ENCODE measurements at regions not wholly inside any gene's neighbourhood (a gene's known extent, or its start where the extent isn't known, plus 50 kb on each side); places are given as distances from the start of the nearest gene placed in this dataset.
A peak's percentile ranks its signal among the peaks of the same experiment; 100 is the strongest.

DNA sequence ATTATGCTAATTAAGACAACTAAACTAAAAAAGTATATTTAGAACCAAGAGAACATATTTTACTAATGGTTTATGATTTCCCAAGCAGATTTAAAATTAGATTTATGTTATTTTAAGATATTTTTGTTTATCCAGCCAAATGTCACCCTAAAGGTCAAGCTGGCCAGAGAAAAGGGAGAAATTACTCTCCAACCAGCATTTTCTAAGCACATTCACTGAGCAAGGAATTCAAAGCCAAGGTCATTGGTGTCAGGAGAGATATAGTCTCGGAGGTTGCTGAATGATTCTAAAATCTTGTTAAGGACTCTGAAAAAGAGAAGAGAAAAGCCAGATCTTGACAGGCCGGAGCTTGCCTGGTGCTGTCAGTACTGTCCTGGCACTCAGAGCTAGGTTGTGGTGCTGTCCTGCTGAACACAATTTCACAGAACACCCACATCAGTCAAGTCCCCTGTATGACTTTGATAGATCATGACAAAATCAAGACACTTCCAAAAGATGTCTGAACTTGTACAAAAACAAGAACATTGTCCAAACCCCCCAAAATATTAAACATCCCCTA lies 222.3 kb upstream of the SMLR1 start:
- no peaks in the 10 kb centered on the region for H3K27me3 ChIP-seq (ENCODE audit: control insufficient read depth, insufficient read depth, low read length)
- no peak overlapping the region for H3K27ac ChIP-seq (ENCODE audit: insufficient read depth, low read length)
- H3K4me3 ChIP-seq (replicated peaks in 1 of 4; ENCODE audit: control extremely low read depth in 1 of 4, insufficient read depth in 1 of 4, low read depth in 3 of 4, low read length in 4 of 4) = no peak overlapping the region
- no peak for DNase-seq (ENCODE audit: low read depth in 2 of 2)
- H3K36me3 ChIP-seq (ENCODE audit: control insufficient read depth, insufficient read depth, low read length) = no peaks in the 10 kb centered on the region
- TF ChIP-seq CTCF (conservative IDR thresholded peaks at IDR 0.05 in 1 of 2, IDR thresholded peaks at IDR 0.05 in 1 of 2; ENCODE audit: low read depth in 1 of 2, low read length in 2 of 2) (no peak), EZH2 (IDR thresholded peaks at IDR 0.05; ENCODE audit: low read length, missing control alignments) (no peak)
- no peaks in the 10 kb centered on the region for H3K79me2 ChIP-seq (ENCODE audit: control insufficient read depth, insufficient read depth, low read length)
- H3K4me2 ChIP-seq (ENCODE audit: extremely low read depth, insufficient read depth, low read length) = no peak overlapping the region
- H3K9me3 ChIP-seq (ENCODE audit: control insufficient read depth, insufficient read depth, low read depth, low read length) = no peaks in the 10 kb centered on the region
- H4K20me1 ChIP-seq (ENCODE audit: control insufficient read depth, extremely low read depth, insufficient read depth, low read length) = no peaks in the 10 kb centered on the region
- no peak overlapping the region for H2AFZ ChIP-seq (ENCODE audit: low read length)
- H3K9ac ChIP-seq (ENCODE audit: insufficient read depth, low read length) = no peak overlapping the region
- peaks cover 11% of the 10 kb centered on the region for H3K4me1 ChIP-seq (ENCODE audit: control insufficient read depth, extremely low read depth, insufficient read depth, low read length)

DNA sequence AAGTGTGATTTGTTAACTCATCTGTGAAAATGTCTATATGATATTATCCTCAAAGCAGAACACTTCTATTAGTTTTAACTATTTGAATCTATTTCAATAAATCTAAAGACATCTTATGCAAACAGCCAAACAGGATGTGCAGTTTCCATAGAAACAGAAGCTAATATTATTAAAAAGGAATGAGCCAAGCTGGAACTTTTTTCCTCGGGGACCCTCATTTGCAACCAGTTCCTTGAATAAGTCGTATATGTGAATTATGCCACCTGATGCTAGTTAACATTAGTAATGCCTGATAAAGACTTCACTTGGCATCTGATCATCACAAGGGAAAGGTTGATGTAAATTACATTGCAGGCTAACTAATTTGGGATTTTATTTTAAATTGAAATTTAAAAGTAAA lies 216.9 kb upstream of the SMLR1 start:
- TF ChIP-seq EZH2 (IDR thresholded peaks at IDR 0.05; ENCODE audit: low read length, missing control alignments) (no peak), CTCF (conservative IDR thresholded peaks at IDR 0.05 in 1 of 2, IDR thresholded peaks at IDR 0.05 in 1 of 2; ENCODE audit: low read depth in 1 of 2, low read length in 2 of 2) (no peak)
- Histone ChIP-seq H3K79me2 (ENCODE audit: control insufficient read depth, insufficient read depth, low read length) (no peaks in the 10 kb centered on the region), H2AFZ (ENCODE audit: low read length) (no peak overlapping the region), H3K4me1 (ENCODE audit: control insufficient read depth, extremely low read depth, insufficient read depth, low read length) (no peaks in the 10 kb centered on the region), H3K27me3 (ENCODE audit: control insufficient read depth, insufficient read depth, low read length) (no peaks in the 10 kb centered on the region), H3K4me2 (ENCODE audit: extremely low read depth, insufficient read depth, low read length) (no peak overlapping the region), H3K9me3 (ENCODE audit: control insufficient read depth, insufficient read depth, low read depth, low read length) (no peaks in the 10 kb centered on the region), H3K9ac (ENCODE audit: insufficient read depth, low read length) (no peak overlapping the region), H3K27ac (ENCODE audit: insufficient read depth, low read length) (no peak overlapping the region), H4K20me1 (ENCODE audit: control insufficient read depth, extremely low read depth, insufficient read depth, low read length) (no peaks in the 10 kb centered on the region), H3K4me3 (replicated peaks in 1 of 4; ENCODE audit: control extremely low read depth in 1 of 4, insufficient read depth in 1 of 4, low read depth in 3 of 4, low read length in 4 of 4) (no peak overlapping the region), H3K36me3 (ENCODE audit: control insufficient read depth, insufficient read depth, low read length) (no peaks in the 10 kb centered on the region)
- DNase-seq (ENCODE audit: low read depth in 2 of 2) = no peak

- no peak overlapping the region for H3K4me2 ChIP-seq (ENCODE audit: extremely low read depth, insufficient read depth, low read length)
- no peaks in the 10 kb centered on the region for H3K79me2 ChIP-seq (ENCODE audit: control insufficient read depth, insufficient read depth, low read length)
- peak overlapping the region; percentile 39 for H2AFZ ChIP-seq (ENCODE audit: low read length)
- H3K4me3 ChIP-seq (replicated peaks in 1 of 4; ENCODE audit: control extremely low read depth in 1 of 4, insufficient read depth in 1 of 4, low read depth in 3 of 4, low read length in 4 of 4) = no peak overlapping the region
- no peak for DNase-seq (ENCODE audit: low read depth in 2 of 2)
- no peaks in the 10 kb centered on the region for H3K27me3 ChIP-seq (ENCODE audit: control insufficient read depth, insufficient read depth, low read length)
- H3K27ac ChIP-seq (ENCODE audit: insufficient read depth, low read length) = no peak overlapping the region
- no peak overlapping the region for H3K9ac ChIP-seq (ENCODE audit: insufficient read depth, low read length)
- no peaks in the 10 kb centered on the region for H3K9me3 ChIP-seq (ENCODE audit: control insufficient read depth, insufficient read depth, low read depth, low read length)
- no peaks in the 10 kb centered on the region for H3K4me1 ChIP-seq (ENCODE audit: control insufficient read depth, extremely low read depth, insufficient read depth, low read length)
- H3K36me3 ChIP-seq (ENCODE audit: control insufficient read depth, insufficient read depth, low read length) = no peaks in the 10 kb centered on the region
- no peak for TF ChIP-seq CTCF (conservative IDR thresholded peaks at IDR 0.05 in 1 of 2, IDR thresholded peaks at IDR 0.05 in 1 of 2; ENCODE audit: low read depth in 1 of 2, low read length in 2 of 2)
- TF ChIP-seq EZH2 (IDR thresholded peaks at IDR 0.05; ENCODE audit: low read length, missing control alignments) = no peak
- no peaks in the 10 kb centered on the region for H4K20me1 ChIP-seq (ENCODE audit: control insufficient read depth, extremely low read depth, insufficient read depth, low read length)
These were observed 215.8 kb upstream of the SMLR1 start for GRCh38 chr6:130611366-130611765.
